Upper lobe of left lung (tissue), 4 donors: ENCODE measurements at regions not wholly inside any gene's neighbourhood (a gene's known extent, or its start where the extent isn't known, plus 50 kb on each side); places are given as distances from the start of the nearest gene placed in this dataset.

Experiments used
- POLR2A ChIP-seq, 4 donors: fragments of 450-650 bp; IDR thresholded peaks; one replicate each; pipeline ENCODE4 v1.5.1; 2016 to 2017; ENCODE audit warnings: antibody characterized with exemption in 4 of 4, mild to moderate bottlenecking in 2 of 4
- TF ChIP-seq, protein P1 (sequence below), 6 experiments: fragments of 450-650 bp in 4 of 6; fragments of 200-600 bp in 2 of 6; sonication (generic) in 2 of 6; IDR thresholded peaks; one replicate each; pipeline ENCODE4 v1.5.1; 2016 to 2019; ENCODE audit warnings: antibody characterized with exemption in 6 of 6

DNA sequence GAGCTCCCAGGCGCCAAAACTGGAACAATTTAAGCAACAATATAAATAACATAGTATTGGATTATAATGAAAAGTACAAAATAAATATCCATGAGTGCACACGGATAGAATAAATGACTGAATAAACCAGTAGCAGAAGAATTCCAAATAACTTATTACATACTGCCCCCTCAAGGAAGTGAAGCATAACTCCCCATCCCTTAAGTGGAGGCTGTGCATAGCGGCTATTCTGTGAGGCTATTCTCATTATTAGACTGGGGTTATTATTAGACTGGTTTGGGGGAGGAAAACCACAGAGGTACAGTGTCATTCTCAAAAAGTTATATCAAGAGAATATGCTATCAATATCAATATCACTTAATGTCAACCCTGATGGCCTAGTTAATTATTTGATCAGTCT lies 94.4 kb upstream of the SIRPA start:
- no peak for TF ChIP-seq POLR2A (IDR thresholded peaks at IDR 0.05)
- TF ChIP-seq, protein P1, sequence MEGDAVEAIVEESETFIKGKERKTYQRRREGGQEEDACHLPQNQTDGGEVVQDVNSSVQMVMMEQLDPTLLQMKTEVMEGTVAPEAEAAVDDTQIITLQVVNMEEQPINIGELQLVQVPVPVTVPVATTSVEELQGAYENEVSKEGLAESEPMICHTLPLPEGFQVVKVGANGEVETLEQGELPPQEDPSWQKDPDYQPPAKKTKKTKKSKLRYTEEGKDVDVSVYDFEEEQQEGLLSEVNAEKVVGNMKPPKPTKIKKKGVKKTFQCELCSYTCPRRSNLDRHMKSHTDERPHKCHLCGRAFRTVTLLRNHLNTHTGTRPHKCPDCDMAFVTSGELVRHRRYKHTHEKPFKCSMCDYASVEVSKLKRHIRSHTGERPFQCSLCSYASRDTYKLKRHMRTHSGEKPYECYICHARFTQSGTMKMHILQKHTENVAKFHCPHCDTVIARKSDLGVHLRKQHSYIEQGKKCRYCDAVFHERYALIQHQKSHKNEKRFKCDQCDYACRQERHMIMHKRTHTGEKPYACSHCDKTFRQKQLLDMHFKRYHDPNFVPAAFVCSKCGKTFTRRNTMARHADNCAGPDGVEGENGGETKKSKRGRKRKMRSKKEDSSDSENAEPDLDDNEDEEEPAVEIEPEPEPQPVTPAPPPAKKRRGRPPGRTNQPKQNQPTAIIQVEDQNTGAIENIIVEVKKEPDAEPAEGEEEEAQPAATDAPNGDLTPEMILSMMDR (IDR thresholded peaks at IDR 0.05), result peak in 2 of 6 experiments; percentile 6 to 9
